ENCODE measurements at regions not wholly inside any gene's neighbourhood (a gene's known extent, or its start where the extent isn't known, plus 50 kb on each side); places are given as distances from the start of the nearest gene placed in this dataset.

- H3K27ac ChIP-seq: no peak overlapping the region
- TF ChIP-seq POLR2A (IDR thresholded peaks at IDR 0.05) (no peak), POLR2AphosphoS5 (IDR thresholded peaks at IDR 0.05) (no peak)
- 79% methylated on average over 4 of the region's 4 CpGs for WGBS
- no peaks in the 10 kb centered on the region for H3K4me1 ChIP-seq (replicated peaks)
- H3K9me3 ChIP-seq: no peaks in the 10 kb centered on the region
- no peaks in the 10 kb centered on the region for H3K36me3 ChIP-seq
- intact Hi-C loops (cut with DNase I): no loop called here
- DNase-seq (ENCODE audit: low spot score): no peak
- no peaks in the 10 kb centered on the region for H3K27me3 ChIP-seq (replicated peaks; ENCODE audit: insufficient read depth)
- no peak overlapping the region for H3K4me3 ChIP-seq
These were observed 287.8 kb downstream of the INHBA start for GRCh38 chr7:41415051-41415450.

GRCh38 chr7:41404375-41405074 lies 298.4 kb downstream of the INHBA start:
- Histone ChIP-seq H3K27ac (no peak overlapping the region), H3K4me3 (no peak overlapping the region), H3K27me3 (replicated peaks; ENCODE audit: insufficient read depth) (no peaks in the 10 kb centered on the region), H3K9me3 (no peaks in the 10 kb centered on the region), H3K4me1 (replicated peaks) (no peaks in the 10 kb centered on the region), H3K36me3 (no peaks in the 10 kb centered on the region)
- WGBS: 64% methylated on average over 3 of the region's 3 CpGs
- no peak for DNase-seq (ENCODE audit: low spot score)
- intact Hi-C loops (cut with DNase I): no loop called here
- TF ChIP-seq CTCF (IDR thresholded peaks at IDR 0.05) (no peak), POLR2AphosphoS5 (IDR thresholded peaks at IDR 0.05) (no peak), POLR2A (IDR thresholded peaks at IDR 0.05) (no peak)

- no peaks in the 10 kb centered on the region for H3K27me3 ChIP-seq (replicated peaks; ENCODE audit: insufficient read depth)
- intact Hi-C loops (cut with DNase I): no loop called here
- H3K4me1 ChIP-seq (replicated peaks): no peaks in the 10 kb centered on the region
- no peak for DNase-seq (ENCODE audit: low spot score)
- H3K27ac ChIP-seq: no peak overlapping the region
- 60% methylated on average over 2 of the region's 2 CpGs for WGBS
- TF ChIP-seq POLR2AphosphoS5 (IDR thresholded peaks at IDR 0.05) (no peak), POLR2A (IDR thresholded peaks at IDR 0.05) (no peak), CTCF (IDR thresholded peaks at IDR 0.05) (no peak)
- H3K4me3 ChIP-seq: no peak overlapping the region
- no peaks in the 10 kb centered on the region for H3K9me3 ChIP-seq
- H3K36me3 ChIP-seq: no peaks in the 10 kb centered on the region
These were observed 299.6 kb downstream of the INHBA start for GRCh38 chr7:41403291-41403690.

- H3K27ac ChIP-seq: no peak overlapping the region
- DNase-seq (ENCODE audit: low spot score): no peak
- TF ChIP-seq POLR2A (IDR thresholded peaks at IDR 0.05): no peak
- no peak for TF ChIP-seq POLR2AphosphoS5 (IDR thresholded peaks at IDR 0.05)
- no peak for TF ChIP-seq CTCF (IDR thresholded peaks at IDR 0.05)
- H3K4me3 ChIP-seq: no peak overlapping the region
- 48% methylated on average over 4 of the region's 4 CpGs for WGBS
- no peaks in the 10 kb centered on the region for H3K9me3 ChIP-seq
- H3K27me3 ChIP-seq (replicated peaks; ENCODE audit: insufficient read depth): no peaks in the 10 kb centered on the region
- intact Hi-C loops (cut with DNase I): no loop called here
- no peaks in the 10 kb centered on the region for H3K4me1 ChIP-seq (replicated peaks)
- no peaks in the 10 kb centered on the region for H3K36me3 ChIP-seq
These were observed 301.1 kb downstream of the INHBA start for GRCh38 chr7:41401833-41402232.

- DNase-seq (ENCODE audit: low spot score): no peak
- intact Hi-C loops (cut with DNase I): no loop called here
- Histone ChIP-seq H3K27ac (no peak overlapping the region), H3K4me1 (replicated peaks) (no peaks in the 10 kb centered on the region), H3K36me3 (no peaks in the 10 kb centered on the region), H3K9me3 (no peaks in the 10 kb centered on the region), H3K4me3 (no peak overlapping the region), H3K27me3 (replicated peaks; ENCODE audit: insufficient read depth) (no peaks in the 10 kb centered on the region)
- TF ChIP-seq POLR2A (IDR thresholded peaks at IDR 0.05) (no peak), CTCF (IDR thresholded peaks at IDR 0.05) (no peak), POLR2AphosphoS5 (IDR thresholded peaks at IDR 0.05) (no peak)
- WGBS: 79% methylated on average over 3 of the region's 3 CpGs
These were observed 303.7 kb downstream of the INHBA start for GRCh38 chr7:41399171-41399570.
